ENCODE measurements at regions not wholly inside any gene's neighbourhood (a gene's known extent, or its start where the extent isn't known, plus 50 kb on each side); places are given as distances from the start of the nearest gene placed in this dataset.

GRCh38 chr18:37764541-37765288, 199.1 kb upstream of the CELF4 start:
- TF ChIP-seq MYC (IDR thresholded peaks at IDR 0.05; ENCODE audit: low read depth, low read length): no peak
- Histone ChIP-seq H3K9ac (replicated peaks; ENCODE audit: extremely low read depth, insufficient read depth, low read length) (no peak overlapping the region), H3K79me2 (ENCODE audit: control insufficient read depth, insufficient read depth, low read length) (no peaks in the 10 kb centered on the region), H3K4me3 (replicated peaks in 1 of 3; ENCODE audit: insufficient read depth in 1 of 3, low read depth in 1 of 3, low read length in 3 of 3) (no peak overlapping the region), H3K27ac (ENCODE audit: insufficient read depth, low read depth, low read length) (no peak overlapping the region), H3K4me2 (ENCODE audit: insufficient read depth, low read length) (no peak overlapping the region), H3K4me1 (ENCODE audit: control insufficient read depth, extremely low read depth, insufficient read depth, low read length) (no peaks in the 10 kb centered on the region), H2AFZ (ENCODE audit: low read depth, low read length) (no peak overlapping the region), H4K20me1 (replicated peaks; ENCODE audit: control insufficient read depth, extremely low read depth, insufficient read depth, low read length) (no peaks in the 10 kb centered on the region), H3K27me3 (ENCODE audit: control insufficient read depth in 2 of 2, insufficient read depth in 2 of 2, low read length in 2 of 2) (no peaks in the 10 kb centered on the region), H3K36me3 (ENCODE audit: control insufficient read depth in 2 of 2, extremely low read depth in 1 of 2, insufficient read depth in 2 of 2, low read length in 2 of 2) (no peaks in the 10 kb centered on the region), H3K9me3 (replicated peaks; ENCODE audit: control insufficient read depth, insufficient read depth, low read length) (peaks cover 8% of the 10 kb centered on the region), H3K9me1 (replicated peaks; ENCODE audit: control insufficient read depth, extremely low read depth, insufficient read depth, low read length) (no peaks in the 10 kb centered on the region)
- no peak for DNase-seq (ENCODE audit: low read depth, low spot score)
- ChIA-PET POLR2A (no interaction called here), CTCF (no interaction called here)
- no peak for FAIRE-seq
- dilution Hi-C loops (cut with MboI; ENCODE audit: extremely low pct_ligation_motif_present, low sequenced_read_pairs): no loop called here
- BruUV-seq (replicated peaks): no TSS peak
- intact Hi-C loops (cut with micrococcal nuclease): no loop called here

DNA sequence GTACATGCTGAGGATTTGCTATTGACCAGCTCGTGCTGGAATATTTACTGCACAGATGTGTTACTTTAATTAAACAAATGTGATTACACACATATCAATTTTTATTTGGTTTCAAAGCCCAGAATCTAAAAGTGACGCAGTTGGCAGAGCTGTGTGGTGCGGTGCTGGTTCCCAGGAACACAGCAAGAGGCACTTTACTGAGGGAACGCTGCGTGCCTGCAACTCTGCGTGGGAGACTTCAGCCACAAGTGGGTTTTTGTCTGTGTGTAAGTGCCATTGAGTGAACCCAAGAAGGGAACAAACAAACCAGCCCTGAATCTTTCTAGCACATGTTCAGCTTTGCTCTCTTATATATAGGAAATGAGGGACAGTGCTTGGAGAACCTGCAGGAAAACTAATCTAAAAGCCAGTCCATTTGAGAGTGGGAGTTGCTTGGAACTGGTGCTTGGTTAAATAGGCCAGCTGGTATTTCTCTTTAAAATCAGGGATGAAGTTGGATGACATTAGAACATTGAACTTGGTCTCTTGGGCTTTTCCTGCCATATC, 196.6 kb upstream of the CELF4 start:
- no TSS peak for BruUV-seq (replicated peaks)
- Histone ChIP-seq H2AFZ (ENCODE audit: low read depth, low read length) (no peak overlapping the region), H3K4me2 (ENCODE audit: insufficient read depth, low read length) (no peak overlapping the region), H3K27ac (ENCODE audit: insufficient read depth, low read depth, low read length) (no peak overlapping the region), H3K36me3 (ENCODE audit: control insufficient read depth in 2 of 2, extremely low read depth in 1 of 2, insufficient read depth in 2 of 2, low read length in 2 of 2) (no peaks in the 10 kb centered on the region), H3K4me1 (ENCODE audit: control insufficient read depth, extremely low read depth, insufficient read depth, low read length) (no peaks in the 10 kb centered on the region), H3K79me2 (ENCODE audit: control insufficient read depth, insufficient read depth, low read length) (no peaks in the 10 kb centered on the region), H3K4me3 (replicated peaks in 1 of 3; ENCODE audit: insufficient read depth in 1 of 3, low read depth in 1 of 3, low read length in 3 of 3) (no peak overlapping the region), H3K9ac (replicated peaks; ENCODE audit: extremely low read depth, insufficient read depth, low read length) (no peak overlapping the region), H4K20me1 (replicated peaks; ENCODE audit: control insufficient read depth, extremely low read depth, insufficient read depth, low read length) (no peaks in the 10 kb centered on the region), H3K9me1 (replicated peaks; ENCODE audit: control insufficient read depth, extremely low read depth, insufficient read depth, low read length) (no peaks in the 10 kb centered on the region), H3K9me3 (replicated peaks; ENCODE audit: control insufficient read depth, insufficient read depth, low read length) (peaks cover 8% of the 10 kb centered on the region), H3K27me3 (ENCODE audit: control insufficient read depth in 2 of 2, insufficient read depth in 2 of 2, low read length in 2 of 2) (no peaks in the 10 kb centered on the region)
- ChIA-PET POLR2A (no interaction called here), CTCF (no interaction called here)
- no peak for TF ChIP-seq JUN (IDR thresholded peaks at IDR 0.05; ENCODE audit: borderline replicate concordance, insufficient read depth, insufficient read length, low read depth)
- no peak for TF ChIP-seq POLR2A (IDR thresholded peaks at IDR 0.05; ENCODE audit: low read depth, low read length)
- TF ChIP-seq POLR2AphosphoS5 (IDR thresholded peaks at IDR 0.05; ENCODE audit: insufficient read depth, low read depth, low read length): no peak
- no peak for TF ChIP-seq EZH2 (IDR thresholded peaks at IDR 0.05; ENCODE audit: borderline replicate concordance, low read depth, low read length, severe bottlenecking)
- TF ChIP-seq, protein P1, sequence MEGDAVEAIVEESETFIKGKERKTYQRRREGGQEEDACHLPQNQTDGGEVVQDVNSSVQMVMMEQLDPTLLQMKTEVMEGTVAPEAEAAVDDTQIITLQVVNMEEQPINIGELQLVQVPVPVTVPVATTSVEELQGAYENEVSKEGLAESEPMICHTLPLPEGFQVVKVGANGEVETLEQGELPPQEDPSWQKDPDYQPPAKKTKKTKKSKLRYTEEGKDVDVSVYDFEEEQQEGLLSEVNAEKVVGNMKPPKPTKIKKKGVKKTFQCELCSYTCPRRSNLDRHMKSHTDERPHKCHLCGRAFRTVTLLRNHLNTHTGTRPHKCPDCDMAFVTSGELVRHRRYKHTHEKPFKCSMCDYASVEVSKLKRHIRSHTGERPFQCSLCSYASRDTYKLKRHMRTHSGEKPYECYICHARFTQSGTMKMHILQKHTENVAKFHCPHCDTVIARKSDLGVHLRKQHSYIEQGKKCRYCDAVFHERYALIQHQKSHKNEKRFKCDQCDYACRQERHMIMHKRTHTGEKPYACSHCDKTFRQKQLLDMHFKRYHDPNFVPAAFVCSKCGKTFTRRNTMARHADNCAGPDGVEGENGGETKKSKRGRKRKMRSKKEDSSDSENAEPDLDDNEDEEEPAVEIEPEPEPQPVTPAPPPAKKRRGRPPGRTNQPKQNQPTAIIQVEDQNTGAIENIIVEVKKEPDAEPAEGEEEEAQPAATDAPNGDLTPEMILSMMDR (IDR thresholded peaks at IDR 0.05; ENCODE audit: extremely low read depth in 1 of 2, insufficient read depth in 1 of 2, low read depth in 1 of 2, low read length in 2 of 2): no peak
- TF ChIP-seq MYC (IDR thresholded peaks at IDR 0.05; ENCODE audit: low read depth, low read length): no peak
- no peak for TF ChIP-seq GATA2 (IDR thresholded peaks at IDR 0.05; ENCODE audit: insufficient read depth, insufficient read length, low read depth, low read length)
- TF ChIP-seq, protein P2, sequence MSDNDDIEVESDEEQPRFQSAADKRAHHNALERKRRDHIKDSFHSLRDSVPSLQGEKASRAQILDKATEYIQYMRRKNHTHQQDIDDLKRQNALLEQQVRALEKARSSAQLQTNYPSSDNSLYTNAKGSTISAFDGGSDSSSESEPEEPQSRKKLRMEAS (IDR thresholded peaks at IDR 0.05; ENCODE audit: insufficient read depth, insufficient read length): no peak
- TF ChIP-seq FOS (IDR thresholded peaks at IDR 0.05; ENCODE audit: borderline replicate concordance, insufficient read depth, low read length): no peak
- intact Hi-C loops (cut with micrococcal nuclease) (no loop called here), dilution Hi-C loops (cut with MboI; ENCODE audit: extremely low pct_ligation_motif_present, low sequenced_read_pairs) (no loop called here)
- no peak for FAIRE-seq
- DNase-seq (ENCODE audit: low read depth, low spot score): no peak

Measured in endothelial cell of umbilical vein (primary cell).